NOMO-1 treated with dmso at 0.1 percent for 144 hours (cell line): ENCODE measurements at regions not wholly inside any gene's neighbourhood (a gene's known extent, or its start where the extent isn't known, plus 50 kb on each side); places are given as distances from the start of the nearest gene placed in this dataset.

Experiments
- DNase-seq: peaks from one replicate; lab custom pipeline; 2025; ENCODE audit not compliant: unreplicated experiment; lab: John Stamatoyannopoulos, UW

GRCh38 chr2:134155134-134155533, 98.7 kb upstream of the MGAT5 start:
- no peak for DNase-seq

- no peak for DNase-seq
Observed at GRCh38 chr2:134158295-134158694, 95.6 kb upstream of the MGAT5 start.

GRCh38 chr2:134161170-134161547, 92.7 kb upstream of the MGAT5 start:
- DNase-seq: no peak

GRCh38 chr2:134163336-134163735, 90.5 kb upstream of the MGAT5 start:
- DNase-seq: no peak

GRCh38 chr2:134164306-134164705, 89.6 kb upstream of the MGAT5 start:
- no peak for DNase-seq

- DNase-seq: no peak
Observed at GRCh38 chr2:134167015-134167414, 86.9 kb upstream of the MGAT5 start.

GRCh38 chr2:134169788-134170187, 84.1 kb upstream of the MGAT5 start:
- no peak for DNase-seq

- no peak for DNase-seq
Observed at GRCh38 chr2:134170294-134170693, 83.6 kb upstream of the MGAT5 start.

- DNase-seq: no peak
Observed at GRCh38 chr2:134170700-134171099, 83.2 kb upstream of the MGAT5 start.

GRCh38 chr2:134173338-134174016, 80.4 kb upstream of the MGAT5 start:
- DNase-seq: no peak

GRCh38 chr2:134174711-134175110, 79.2 kb upstream of the MGAT5 start:
- DNase-seq: no peak

- no peak for DNase-seq
Observed at GRCh38 chr2:134175834-134176233, 78.0 kb upstream of the MGAT5 start.

- DNase-seq: no peak
Observed at GRCh38 chr2:134177351-134177931, 76.4 kb upstream of the MGAT5 start.

GRCh38 chr2:134178138-134178877, 75.6 kb upstream of the MGAT5 start:
- no peak for DNase-seq

GRCh38 chr2:134181219-134181618, 72.7 kb upstream of the MGAT5 start:
- no peak for DNase-seq

GRCh38 chr2:134183679-134184078, 70.2 kb upstream of the MGAT5 start:
- DNase-seq: no peak

GRCh38 chr2:134185639-134186038, 68.2 kb upstream of the MGAT5 start:
- no peak for DNase-seq

GRCh38 chr2:134189009-134189720, 64.7 kb upstream of the MGAT5 start:
- no peak for DNase-seq

GRCh38 chr2:134190062-134190806, 63.6 kb upstream of the MGAT5 start:
- no peak for DNase-seq

- DNase-seq: no peak
Observed at GRCh38 chr2:134190807-134191203, 63.1 kb upstream of the MGAT5 start.

- DNase-seq: no peak
Observed at GRCh38 chr2:134191835-134192234, 62.0 kb upstream of the MGAT5 start.
